ENCODE measurements at regions not wholly inside any gene's neighbourhood (a gene's known extent, or its start where the extent isn't known, plus 50 kb on each side); places are given as distances from the start of the nearest gene placed in this dataset.

- DNase-seq (no peak), ATAC-seq (no peak)
- peaks cover 0 to 5% (median 0%) of the 10 kb centered on the region in 5 donors for H3K27me3 Mint-ChIP-seq
- Histone ChIP-seq H3K9me3 (ENCODE audit: control insufficient read depth in 2 of 3, low read length in 3 of 3) (no peaks in the 10 kb centered on the region), H3K4me3 (ENCODE audit: low read length) (no peak overlapping the region), H3K27ac (ENCODE audit: low read depth, low read length) (no peak overlapping the region), H3K36me3 (ENCODE audit: control insufficient read depth in 2 of 3, insufficient read depth in 3 of 3, low read length in 3 of 3) (no peaks in the 10 kb centered on the region), H3K4me1 (ENCODE audit: control insufficient read depth in 2 of 2, insufficient read depth in 2 of 2, low read length in 2 of 2) (no peaks in the 10 kb centered on the region), H3K27me3 (ENCODE audit: control insufficient read depth in 2 of 2, insufficient read depth in 2 of 2, low read length in 2 of 2) (no peaks in the 10 kb centered on the region)
- H3K4me3 Mint-ChIP-seq: no peak overlapping the region
- POLR2A ChIA-PET: no interaction called here
- H3K4me1 Mint-ChIP-seq: peaks cover 0 to 6% (median 0%) of the 10 kb centered on the region in 7 donors
- H3K36me3 Mint-ChIP-seq: peaks cover 0 to 2% (median 0%) of the 10 kb centered on the region in 5 donors
- intact Hi-C loops (cut with micrococcal nuclease): no loop called here
- no peaks in the 10 kb centered on the region for H3K9me3 Mint-ChIP-seq
- H3K27ac Mint-ChIP-seq: no peak overlapping the region
- CTCF ChIA-PET: no interaction called here
These were observed 291.3 kb upstream of the ATP2B1 start for GRCh38 chr12:89999699-90000505.

GRCh38 chr12:89995870-89996269 is 287.2 kb upstream of the ATP2B1 start:
- Histone ChIP-seq H3K4me1 (ENCODE audit: control insufficient read depth in 2 of 2, insufficient read depth in 2 of 2, low read length in 2 of 2) (peaks cover 0 to 14% of the 10 kb centered on the region in 2 donors), H3K27ac (ENCODE audit: low read depth, low read length) (no peak overlapping the region), H3K36me3 (ENCODE audit: control insufficient read depth in 2 of 3, insufficient read depth in 3 of 3, low read length in 3 of 3) (no peaks in the 10 kb centered on the region), H3K4me3 (ENCODE audit: low read length) (no peak overlapping the region), H3K9me3 (ENCODE audit: control insufficient read depth in 2 of 3, low read length in 3 of 3) (no peaks in the 10 kb centered on the region), H3K27me3 (ENCODE audit: control insufficient read depth in 2 of 2, insufficient read depth in 2 of 2, low read length in 2 of 2) (no peaks in the 10 kb centered on the region)
- CTCF ChIA-PET: no interaction called here
- no peak overlapping the region for H3K4me3 Mint-ChIP-seq
- DNase-seq (no peak), ATAC-seq (no peak)
- intact Hi-C loops (cut with micrococcal nuclease): no loop called here
- peak overlapping the region in 1 of 9 donors; percentile 12 for H3K27ac Mint-ChIP-seq
- H3K4me1 Mint-ChIP-seq: peaks cover 2 to 29% (median 16%) of the 10 kb centered on the region in 7 donors
- H3K27me3 Mint-ChIP-seq: peaks cover 0 to 5% (median 0%) of the 10 kb centered on the region in 5 donors
- peaks cover 0 to 3% (median 0%) of the 10 kb centered on the region in 11 donors for H3K9me3 Mint-ChIP-seq
- POLR2A ChIA-PET: no interaction called here
- H3K36me3 Mint-ChIP-seq: no peaks in the 10 kb centered on the region

- Histone ChIP-seq H3K9me3 (ENCODE audit: control insufficient read depth in 2 of 3, low read length in 3 of 3) (no peaks in the 10 kb centered on the region), H3K4me1 (ENCODE audit: control insufficient read depth in 2 of 2, insufficient read depth in 2 of 2, low read length in 2 of 2) (peaks cover 0 to 14% of the 10 kb centered on the region in 2 donors), H3K27ac (ENCODE audit: low read depth, low read length) (no peak overlapping the region), H3K4me3 (ENCODE audit: low read length) (no peak overlapping the region), H3K36me3 (ENCODE audit: control insufficient read depth in 2 of 3, insufficient read depth in 3 of 3, low read length in 3 of 3) (no peaks in the 10 kb centered on the region), H3K27me3 (ENCODE audit: control insufficient read depth in 2 of 2, insufficient read depth in 2 of 2, low read length in 2 of 2) (no peaks in the 10 kb centered on the region)
- Mint-ChIP-seq H3K4me1 (peaks cover 2 to 29% (median 16%) of the 10 kb centered on the region in 7 donors), H3K9me3 (peaks cover 0 to 3% (median 0%) of the 10 kb centered on the region in 11 donors), H3K27me3 (peaks cover 0 to 5% (median 0%) of the 10 kb centered on the region in 5 donors), H3K27ac (no peak overlapping the region), H3K36me3 (no peaks in the 10 kb centered on the region), H3K4me3 (no peak overlapping the region)
- DNase-seq (no peak), ATAC-seq (no peak)
- intact Hi-C loops (cut with micrococcal nuclease): no loop called here
- ChIA-PET CTCF (no interaction called here), POLR2A (no interaction called here)
These were observed 286.3 kb upstream of the ATP2B1 start for GRCh38 chr12:89994911-89995310.

GRCh38 chr12:89993632-89994031 is 285.0 kb upstream of the ATP2B1 start:
- no peaks in the 10 kb centered on the region for H3K27me3 ChIP-seq (ENCODE audit: control insufficient read depth in 2 of 2, insufficient read depth in 2 of 2, low read length in 2 of 2)
- no peak overlapping the region for H3K27ac Mint-ChIP-seq
- peaks cover 0 to 5% (median 0%) of the 10 kb centered on the region in 5 donors for H3K27me3 Mint-ChIP-seq
- H3K9me3 ChIP-seq (ENCODE audit: control insufficient read depth in 2 of 3, low read length in 3 of 3): no peaks in the 10 kb centered on the region
- H3K4me1 Mint-ChIP-seq: peaks cover 2 to 29% (median 16%) of the 10 kb centered on the region in 7 donors
- no peak overlapping the region for H3K4me3 Mint-ChIP-seq
- DNase-seq (no peak), ATAC-seq (no peak)
- ChIA-PET POLR2A (interaction anchor here (0.8 kb wide), 2 partner anchors 389 to 532 kb away, joined by 3 read pairs; no protein-coding TSS in a partner anchor), CTCF (no interaction called here)
- peaks cover 0 to 14% of the 10 kb centered on the region in 2 donors for H3K4me1 ChIP-seq (ENCODE audit: control insufficient read depth in 2 of 2, insufficient read depth in 2 of 2, low read length in 2 of 2)
- H3K9me3 Mint-ChIP-seq: peaks cover 0 to 3% (median 0%) of the 10 kb centered on the region in 11 donors
- intact Hi-C loops (cut with micrococcal nuclease): no loop called here
- no peaks in the 10 kb centered on the region for H3K36me3 ChIP-seq (ENCODE audit: control insufficient read depth in 2 of 3, insufficient read depth in 3 of 3, low read length in 3 of 3)
- H3K4me3 ChIP-seq (ENCODE audit: low read length): no peak overlapping the region
- H3K36me3 Mint-ChIP-seq: no peaks in the 10 kb centered on the region
- H3K27ac ChIP-seq (ENCODE audit: low read depth, low read length): no peak overlapping the region

GRCh38 chr12:89992668-89993451 is 284.2 kb upstream of the ATP2B1 start:
- peaks cover 0 to 14% of the 10 kb centered on the region in 2 donors for H3K4me1 ChIP-seq (ENCODE audit: control insufficient read depth in 2 of 2, insufficient read depth in 2 of 2, low read length in 2 of 2)
- peaks cover 0 to 3% (median 0%) of the 10 kb centered on the region in 11 donors for H3K9me3 Mint-ChIP-seq
- DNase-seq: no peak
- ChIA-PET CTCF (no interaction called here), POLR2A (interaction anchor here (0.8 kb wide), 1 partner anchor 532 kb away, joined by 3 read pairs; no protein-coding TSS in a partner anchor)
- no peak overlapping the region for H3K4me3 Mint-ChIP-seq
- H3K4me1 Mint-ChIP-seq: peaks cover 2 to 29% (median 16%) of the 10 kb centered on the region in 7 donors
- no peak overlapping the region for H3K4me3 ChIP-seq (ENCODE audit: low read length)
- H3K9me3 ChIP-seq (ENCODE audit: control insufficient read depth in 2 of 3, low read length in 3 of 3): no peaks in the 10 kb centered on the region
- intact Hi-C loops (cut with micrococcal nuclease): no loop called here
- no peak overlapping the region for H3K27ac ChIP-seq (ENCODE audit: low read depth, low read length)
- H3K27me3 ChIP-seq (ENCODE audit: control insufficient read depth in 2 of 2, insufficient read depth in 2 of 2, low read length in 2 of 2): no peaks in the 10 kb centered on the region
- no peaks in the 10 kb centered on the region for H3K36me3 ChIP-seq (ENCODE audit: control insufficient read depth in 2 of 3, insufficient read depth in 3 of 3, low read length in 3 of 3)
- no peaks in the 10 kb centered on the region for H3K36me3 Mint-ChIP-seq
- ATAC-seq: no peak
- H3K27ac Mint-ChIP-seq: peak overlapping the region in 2 of 9 donors; percentile 1 to 17
- H3K27me3 Mint-ChIP-seq: peaks cover 0 to 5% (median 0%) of the 10 kb centered on the region in 5 donors

- Mint-ChIP-seq H3K4me3 (no peak overlapping the region), H3K27me3 (peaks cover 0 to 5% (median 0%) of the 10 kb centered on the region in 5 donors), H3K9me3 (peaks cover 0 to 3% (median 0%) of the 10 kb centered on the region in 11 donors), H3K27ac (peak overlapping the region in 1 of 9 donors; percentile 17), H3K36me3 (no peaks in the 10 kb centered on the region), H3K4me1 (peaks cover 2 to 29% (median 16%) of the 10 kb centered on the region in 7 donors)
- Histone ChIP-seq H3K27me3 (ENCODE audit: control insufficient read depth in 2 of 2, insufficient read depth in 2 of 2, low read length in 2 of 2) (no peaks in the 10 kb centered on the region), H3K27ac (ENCODE audit: low read depth, low read length) (no peak overlapping the region), H3K36me3 (ENCODE audit: control insufficient read depth in 2 of 3, insufficient read depth in 3 of 3, low read length in 3 of 3) (no peaks in the 10 kb centered on the region), H3K4me3 (ENCODE audit: low read length) (no peak overlapping the region), H3K4me1 (ENCODE audit: control insufficient read depth in 2 of 2, insufficient read depth in 2 of 2, low read length in 2 of 2) (peaks cover 0 to 14% of the 10 kb centered on the region in 2 donors), H3K9me3 (ENCODE audit: control insufficient read depth in 2 of 3, low read length in 3 of 3) (no peaks in the 10 kb centered on the region)
- ChIA-PET CTCF (no interaction called here), POLR2A (no interaction called here)
- intact Hi-C loops (cut with micrococcal nuclease): no loop called here
- ATAC-seq: no peak
- DNase-seq: no peak
These were observed 283.4 kb upstream of the ATP2B1 start for GRCh38 chr12:89991807-89992590.

Measured in naive thymus-derived CD4-positive, alpha-beta T cell (primary cell).